Mesenchymal stem cell (in vitro differentiated cells and primary cell): ENCODE measurements at regions not wholly inside any gene's neighbourhood (a gene's known extent, or its start where the extent isn't known, plus 50 kb on each side); places are given as distances from the start of the nearest gene placed in this dataset.

Source experiments
- DNase-seq: peaks from one replicate; pipeline ENCODE4 v3.0.0-alpha.2; 2013
- H2AFZ ChIP-seq: one replicate; pipeline ENCODE4 v1.6.1; 2013; ENCODE audit warnings: low read depth, mild to moderate bottlenecking, control low read depth, inconsistent platforms, low read length, moderate library complexity
- H2AK5ac ChIP-seq: 2 replicates; pipeline ENCODE4 v1.6.1; 2013; ENCODE audit warnings: low read length, moderate library complexity, mild to moderate bottlenecking, inconsistent platforms; ENCODE audit not compliant: severe bottlenecking
- H2BK120ac ChIP-seq: one replicate; pipeline ENCODE4 v1.6.1; 2013; ENCODE audit warnings: low read depth, mild to moderate bottlenecking, inconsistent platforms, low read length, moderate library complexity
- H2BK12ac ChIP-seq, 2 experiments: one replicate each; pipeline ENCODE4 v1.6.1; 2013; ENCODE audit warnings: inconsistent platforms in 2 of 2, low read length in 2 of 2, mild to moderate bottlenecking in 2 of 2, moderate library complexity in 2 of 2, control low read depth in 1 of 2
- H2BK15ac ChIP-seq: one replicate; pipeline ENCODE4 v1.6.1; 2013; ENCODE audit warnings: mild to moderate bottlenecking, low read depth, inconsistent platforms; ENCODE audit not compliant: poor library complexity, severe bottlenecking
- H2BK5ac ChIP-seq: 2 replicates; pipeline ENCODE4 v1.6.1; 2013; ENCODE audit warnings: low read depth, mild to moderate bottlenecking, low read length, control low read depth, inconsistent platforms; ENCODE audit not compliant: poor library complexity, severe bottlenecking
- H3K14ac ChIP-seq, 2 experiments: one replicate each; pipeline ENCODE4 v1.6.1; 2013; ENCODE audit warnings: inconsistent platforms in 2 of 2, low read length in 2 of 2, control low read depth in 1 of 2, mild to moderate bottlenecking in 1 of 2, moderate library complexity in 1 of 2
- H3K18ac ChIP-seq, 2 experiments: one replicate each; pipeline ENCODE4 v1.6.1; 2013; ENCODE audit warnings: inconsistent platforms in 2 of 2, low read length in 2 of 2, control low read depth in 1 of 2, low read depth in 1 of 2, mild to moderate bottlenecking in 1 of 2
- H3K23ac ChIP-seq, 2 experiments: one replicate each; pipeline ENCODE4 v1.6.1; 2013; ENCODE audit warnings: inconsistent platforms in 2 of 2, low read length in 2 of 2, mild to moderate bottlenecking in 2 of 2, moderate library complexity in 2 of 2, control low read depth in 1 of 2
- H3K27ac ChIP-seq: 2 replicates; pipeline ENCODE4 v1.5.1; 2013; ENCODE audit warnings: mild to moderate bottlenecking, moderate library complexity, low read length, control low read depth, inconsistent platforms; ENCODE audit not compliant: poor library complexity, severe bottlenecking
- H3K27me3 ChIP-seq, 2 experiments: 2 replicates each; pipeline versions ENCODE4 v1.6.1 to v1.7.0; 2013; ENCODE audit warnings: low read length in 2 of 2, mild to moderate bottlenecking in 2 of 2, moderate library complexity in 2 of 2, control low read depth in 1 of 2, inconsistent platforms in 1 of 2; ENCODE audit not compliant: control insufficient read depth in 1 of 2, insufficient read depth in 1 of 2
- H3K36me3 ChIP-seq, 2 experiments: 2 replicates each; pipeline versions ENCODE4 v1.6.1 to v1.7.0; 2013; ENCODE audit warnings: low read length in 2 of 2, control low read depth in 1 of 2, inconsistent platforms in 1 of 2, low read depth in 1 of 2, mild to moderate bottlenecking in 1 of 2; ENCODE audit not compliant: insufficient read depth in 2 of 2, control insufficient read depth in 1 of 2
- H3K4ac ChIP-seq, 2 experiments: one replicate each; pipeline ENCODE4 v1.6.1; 2013; ENCODE audit warnings: inconsistent platforms in 2 of 2, low read length in 2 of 2, mild to moderate bottlenecking in 2 of 2, moderate library complexity in 2 of 2, control low read depth in 1 of 2, low read depth in 1 of 2
- H3K4me1 ChIP-seq: 2 replicates; pipeline ENCODE4 v1.6.1; 2013; ENCODE audit warnings: low read depth, low read length, control low read depth; ENCODE audit not compliant: control insufficient read depth, insufficient read depth
- H3K4me2 ChIP-seq: 2 replicates; pipeline ENCODE4 v1.6.1; 2013; ENCODE audit warnings: low read length, mild to moderate bottlenecking, inconsistent platforms; ENCODE audit not compliant: poor library complexity, severe bottlenecking
- H3K4me3 ChIP-seq, 2 experiments: 2 replicates each; pipeline versions ENCODE4 v1.5.1 to v1.7.0; 2013; ENCODE audit warnings: low read length in 2 of 2, mild to moderate bottlenecking in 2 of 2, control low read depth in 1 of 2, low read depth in 1 of 2; ENCODE audit not compliant: insufficient read depth in 1 of 2
- H3K79me1 ChIP-seq: replicated peaks from 2 replicates; pipeline ENCODE4 v1.6.1; 2013; ENCODE audit warnings: mild to moderate bottlenecking, control low read depth, low read length, inconsistent platforms; ENCODE audit not compliant: poor library complexity, severe bottlenecking
- H3K9ac ChIP-seq: 2 replicates; pipeline ENCODE4 v1.7.0; 2013; ENCODE audit warnings: mild to moderate bottlenecking, low read length, moderate library complexity
- H3K9me3 ChIP-seq: 2 replicates; pipeline ENCODE4 v1.7.0; 2013; ENCODE audit warnings: mild to moderate bottlenecking, low read length; ENCODE audit not compliant: control insufficient read depth
- H4K8ac ChIP-seq: one replicate; pipeline ENCODE4 v1.6.1; 2013; ENCODE audit warnings: inconsistent platforms, mild to moderate bottlenecking, low read length, moderate library complexity
- H4K91ac ChIP-seq: one replicate; pipeline ENCODE4 v1.6.1; 2013; ENCODE audit warnings: mild to moderate bottlenecking, low read length, inconsistent platforms
- WGBS: methylation state at CpG from one replicate; pipeline ENCODE4 v1.1.7; 2013; ENCODE audit warnings: mixed read lengths; 5-methylcytosine and 5-hydroxymethylcytosine counted together

DNA sequence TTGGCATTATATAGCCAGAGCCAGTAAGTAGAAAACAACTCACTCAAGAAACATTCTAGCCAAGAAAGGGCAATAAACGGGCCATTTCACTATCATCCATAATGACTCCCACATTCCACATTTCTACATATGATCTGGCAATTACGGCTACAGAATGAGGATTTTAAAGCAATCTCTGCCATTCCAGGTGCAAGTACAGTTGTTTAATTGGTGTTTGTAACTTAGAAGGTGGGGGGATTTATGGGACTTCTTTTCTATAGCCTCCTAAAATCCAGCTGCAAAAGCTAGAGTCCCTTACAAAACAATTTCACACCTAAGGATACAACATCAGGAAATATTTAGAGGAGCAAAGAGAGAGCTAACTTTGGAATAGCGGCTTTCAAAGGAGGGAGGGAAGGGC lies 295.4 kb upstream of the RORA start:
- H3K23ac ChIP-seq: no peak overlapping the region
- no peaks in the 10 kb centered on the region for H3K27me3 ChIP-seq
- no peak overlapping the region for H2BK120ac ChIP-seq
- no peak overlapping the region for H3K14ac ChIP-seq
- no peak overlapping the region for H2BK12ac ChIP-seq
- no peak overlapping the region for H3K18ac ChIP-seq
- DNase-seq: no peak
- no peak overlapping the region for H4K91ac ChIP-seq
- no peak overlapping the region for H2BK15ac ChIP-seq
- no peak overlapping the region for H4K8ac ChIP-seq
- no peak overlapping the region for H3K4ac ChIP-seq
- no peak overlapping the region for H3K4me3 ChIP-seq
- WGBS: 84% methylated on average over 2 of the region's 3 CpGs
- H3K4me1 ChIP-seq: no peaks in the 10 kb centered on the region
- H2BK5ac ChIP-seq: no peak overlapping the region
- no peaks in the 10 kb centered on the region for H3K79me1 ChIP-seq
- H3K9ac ChIP-seq: no peak overlapping the region
- no peak overlapping the region for H3K4me2 ChIP-seq
- no peak overlapping the region for H2AK5ac ChIP-seq
- no peak overlapping the region for H3K27ac ChIP-seq
- no peak overlapping the region for H2AFZ ChIP-seq
- no peaks in the 10 kb centered on the region for H3K9me3 ChIP-seq
- no peaks in the 10 kb centered on the region for H3K36me3 ChIP-seq

DNA sequence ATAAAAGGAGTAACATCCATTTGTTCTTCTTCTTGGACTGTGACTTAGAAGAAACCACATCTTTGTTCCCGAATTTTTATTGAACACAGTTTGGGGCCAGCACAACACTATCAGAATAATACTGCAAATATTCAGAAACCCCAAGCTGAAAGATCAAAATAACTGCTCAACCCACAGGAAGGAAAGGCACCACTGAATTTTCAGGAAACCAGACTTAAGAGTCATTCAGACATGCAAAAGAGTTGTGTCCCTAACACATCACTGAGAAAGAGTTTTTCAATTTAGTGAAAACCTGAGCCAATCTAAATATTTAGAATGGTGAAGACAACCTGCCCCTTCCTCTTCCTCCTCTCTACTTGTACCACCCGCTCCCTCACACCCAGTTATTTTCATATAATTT lies 295.0 kb upstream of the RORA start:
- no peak overlapping the region for H2BK5ac ChIP-seq
- H2BK12ac ChIP-seq: no peak overlapping the region
- H3K4ac ChIP-seq: no peak overlapping the region
- H3K27ac ChIP-seq: no peak overlapping the region
- no peak overlapping the region for H4K8ac ChIP-seq
- no peak overlapping the region for H3K14ac ChIP-seq
- no peak overlapping the region for H3K4me2 ChIP-seq
- no peaks in the 10 kb centered on the region for H3K36me3 ChIP-seq
- H3K9ac ChIP-seq: no peak overlapping the region
- no peaks in the 10 kb centered on the region for H3K9me3 ChIP-seq
- H3K23ac ChIP-seq: no peak overlapping the region
- no peak overlapping the region for H4K91ac ChIP-seq
- no peak for DNase-seq
- no peak overlapping the region for H3K4me3 ChIP-seq
- no peak overlapping the region for H3K18ac ChIP-seq
- H2AK5ac ChIP-seq: no peak overlapping the region
- H2AFZ ChIP-seq: no peak overlapping the region
- 74% methylated on average over 2 of the region's 2 CpGs for WGBS
- no peak overlapping the region for H2BK120ac ChIP-seq
- no peaks in the 10 kb centered on the region for H3K27me3 ChIP-seq
- H3K4me1 ChIP-seq: no peaks in the 10 kb centered on the region
- H2BK15ac ChIP-seq: no peak overlapping the region
- no peaks in the 10 kb centered on the region for H3K79me1 ChIP-seq

DNA sequence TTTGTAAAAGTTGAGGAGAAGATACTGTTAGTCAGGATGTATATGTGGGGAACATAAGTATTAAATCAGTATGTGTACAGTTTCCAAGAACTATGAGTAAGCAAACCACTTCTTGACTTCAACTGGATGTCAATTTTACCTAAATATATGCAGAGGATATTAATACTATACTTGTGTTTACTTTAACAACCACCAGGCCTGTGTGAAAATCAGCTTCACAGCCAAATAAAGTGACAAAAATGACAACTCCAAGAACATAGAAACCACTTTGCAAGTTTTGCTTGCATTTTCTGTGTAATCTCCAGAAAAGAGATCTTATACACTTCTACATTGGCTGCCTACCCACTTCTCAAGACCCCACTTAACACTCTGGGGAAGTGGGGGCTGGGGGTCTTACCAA lies 293.3 kb upstream of the RORA start:
- no peaks in the 10 kb centered on the region for H3K4me1 ChIP-seq
- H3K27ac ChIP-seq: no peak overlapping the region
- H3K4me2 ChIP-seq: no peak overlapping the region
- H3K23ac ChIP-seq: no peak overlapping the region
- H2BK12ac ChIP-seq: no peak overlapping the region
- H3K14ac ChIP-seq: no peak overlapping the region
- no peak overlapping the region for H2BK5ac ChIP-seq
- no peak overlapping the region for H2BK15ac ChIP-seq
- H3K18ac ChIP-seq: no peak overlapping the region
- no peaks in the 10 kb centered on the region for H3K36me3 ChIP-seq
- no peak overlapping the region for H2BK120ac ChIP-seq
- no peak overlapping the region for H3K4ac ChIP-seq
- no peak overlapping the region for H4K8ac ChIP-seq
- H2AFZ ChIP-seq: no peak overlapping the region
- H3K27me3 ChIP-seq: no peaks in the 10 kb centered on the region
- H3K9me3 ChIP-seq: no peaks in the 10 kb centered on the region
- no peak overlapping the region for H3K9ac ChIP-seq
- no peak overlapping the region for H3K4me3 ChIP-seq
- no peak for DNase-seq
- H2AK5ac ChIP-seq: no peak overlapping the region
- H3K79me1 ChIP-seq: no peaks in the 10 kb centered on the region
- no peak overlapping the region for H4K91ac ChIP-seq

DNA sequence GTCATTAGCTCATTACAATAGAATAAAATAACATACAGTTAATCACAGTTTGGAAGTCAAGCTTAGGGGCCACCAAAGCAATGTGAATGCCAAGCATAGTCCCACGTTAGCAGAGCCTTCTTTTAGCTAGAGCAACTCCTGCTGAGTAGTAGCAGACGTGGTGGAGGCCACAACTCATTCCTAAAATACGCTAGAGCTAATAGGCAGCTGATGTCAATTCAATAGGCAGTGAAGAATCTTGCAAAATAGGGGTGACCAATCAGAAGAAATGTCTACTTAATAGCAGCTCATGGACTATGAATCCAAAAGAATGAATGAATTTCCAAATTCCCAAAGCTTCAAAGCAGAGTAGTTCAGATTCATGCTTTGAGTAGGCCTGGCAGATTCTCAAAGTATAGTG lies 292.9 kb upstream of the RORA start:
- Histone ChIP-seq H3K36me3 (no peaks in the 10 kb centered on the region), H2BK120ac (no peak overlapping the region), H2BK15ac (no peak overlapping the region), H2BK12ac (no peak overlapping the region), H3K4me1 (no peaks in the 10 kb centered on the region), H4K91ac (no peak overlapping the region), H3K4ac (no peak overlapping the region), H3K9ac (no peak overlapping the region), H2AFZ (no peak overlapping the region), H3K27me3 (no peaks in the 10 kb centered on the region), H3K14ac (no peak overlapping the region), H3K79me1 (no peaks in the 10 kb centered on the region), H3K4me3 (no peak overlapping the region), H3K27ac (no peak overlapping the region), H3K18ac (no peak overlapping the region), H3K23ac (no peak overlapping the region), H2BK5ac (no peak overlapping the region), H4K8ac (no peak overlapping the region), H2AK5ac (no peak overlapping the region), H3K4me2 (no peak overlapping the region), H3K9me3 (no peaks in the 10 kb centered on the region)
- 32% methylated on average over 3 of the region's 3 CpGs for WGBS
- DNase-seq: no peak
